ENCODE measurements at regions not wholly inside any gene's neighbourhood (a gene's known extent, or its start where the extent isn't known, plus 50 kb on each side); places are given as distances from the start of the nearest gene placed in this dataset.

DNA sequence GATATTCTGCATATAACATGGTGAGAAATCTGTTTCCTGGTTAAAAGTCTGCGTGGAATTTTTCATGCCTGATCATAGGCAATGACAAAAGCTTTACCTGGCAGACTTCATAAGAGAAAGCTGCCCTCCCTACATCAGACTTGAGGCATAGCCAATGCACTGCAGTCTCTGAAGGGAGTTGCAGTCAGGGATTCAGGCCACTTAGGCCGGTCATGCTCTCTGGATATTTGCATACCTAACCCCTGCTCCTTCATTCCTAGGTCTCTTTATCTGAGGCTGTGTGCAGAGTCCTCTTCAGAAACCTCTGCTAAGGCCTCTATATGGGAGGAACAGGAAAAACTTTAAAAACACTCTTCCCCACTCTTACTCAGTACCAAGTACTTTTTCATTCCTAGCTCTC lies 287.4 kb downstream of the PCDH17 start:
- TF ChIP-seq CTCF (conservative IDR thresholded peaks at IDR 0.05; ENCODE audit: low read length) (no peak), EZH2phosphoT487 (IDR thresholded peaks at IDR 0.05; ENCODE audit: borderline replicate concordance) (no peak)
